ENCODE measurements at regions not wholly inside any gene's neighbourhood (a gene's known extent, or its start where the extent isn't known, plus 50 kb on each side); places are given as distances from the start of the nearest gene placed in this dataset.

GRCh38 chr7:46948716-46949115 is 633.2 kb downstream of the TNS3 start (continued):
- no peak for TF ChIP-seq PRRX2 (CRISPR knock-in tag; IDR thresholded peaks at IDR 0.05)

GRCh38 chr7:46945328-46945727 is 636.6 kb downstream of the TNS3 start:
- Mint-ChIP-seq H3K36me3 (no peaks in the 10 kb centered on the region), H3K4me3 (no peak overlapping the region), H3K4me1 (no peaks in the 10 kb centered on the region), H3K27ac (no peak overlapping the region), H3K9me3 (no peaks in the 10 kb centered on the region), H3K27me3 (ENCODE audit: low read depth) (no peaks in the 10 kb centered on the region; the same call in 1 of the 2 replicates)
- TF ChIP-seq TP53 (CRISPR knock-in tag; IDR thresholded peaks at IDR 0.05): no peak
- TF ChIP-seq CDX4 (CRISPR knock-in tag; IDR thresholded peaks at IDR 0.05; ENCODE audit: borderline replicate concordance): no peak
- no peak for TF ChIP-seq ZNF232 (CRISPR knock-in tag; IDR thresholded peaks at IDR 0.05)
- no peak for TF ChIP-seq ZSCAN18 (CRISPR knock-in tag; IDR thresholded peaks at IDR 0.05)
- no peak for TF ChIP-seq ZNF532 (CRISPR knock-in tag; IDR thresholded peaks at IDR 0.05; ENCODE audit: borderline replicate concordance)
- TF ChIP-seq ERG (CRISPR knock-in tag; IDR thresholded peaks at IDR 0.05): no peak
- no peak for TF ChIP-seq ZNF138 (CRISPR knock-in tag; conservative IDR thresholded peaks at IDR 0.05)
- TF ChIP-seq ZBTB43 (CRISPR knock-in tag; IDR thresholded peaks at IDR 0.05): no peak
- TF ChIP-seq SOX15 (CRISPR knock-in tag; IDR thresholded peaks at IDR 0.05): no peak
- no peak for TF ChIP-seq PREB (CRISPR knock-in tag; IDR thresholded peaks at IDR 0.05; ENCODE audit: borderline replicate concordance)
- TF ChIP-seq NR2C2 (CRISPR knock-in tag; IDR thresholded peaks at IDR 0.05): no peak
- no peak for TF ChIP-seq USF1 (CRISPR knock-in tag; IDR thresholded peaks at IDR 0.05)
- no peak for TF ChIP-seq ATF6 (CRISPR knock-in tag; IDR thresholded peaks at IDR 0.05)
- TF ChIP-seq NFYB (CRISPR knock-in tag; conservative IDR thresholded peaks at IDR 0.05; ENCODE audit: low read depth): no peak
- ChIA-PET POLR2A (no interaction called here), CTCF (no interaction called here)
- ATAC-seq: no peak
- DNase-seq (ENCODE audit: low spot score): no peak
